GM21360 (cell line): ENCODE measurements at regions not wholly inside any gene's neighbourhood (a gene's known extent, or its start where the extent isn't known, plus 50 kb on each side); places are given as distances from the start of the nearest gene placed in this dataset.
"Not testable (repeated sequence)": the region's sequence is repeated elsewhere in the genome, so short reads cannot be mapped to it uniquely, and the experiment has no call there.

Experiments
- ATAC-seq: cut with Tn5 transposase; IDR thresholded peaks from one replicate; pipeline ENCODE4 v1.9.1; 2021; ENCODE audit warnings: mild to moderate bottlenecking, moderate library complexity; ENCODE audit not compliant: unreplicated experiment

GRCh38 chr9:75197561-75197960 lies 109.2 kb downstream of the OSTF1 start:
- ATAC-seq: no peak

- no peak for ATAC-seq
These were observed 110.1 kb downstream of the OSTF1 start for GRCh38 chr9:75198436-75198835.

- no peak for ATAC-seq
These were observed 112.7 kb downstream of the OSTF1 start for GRCh38 chr9:75200892-75201470.

- no peak for ATAC-seq
These were observed 113.3 kb downstream of the OSTF1 start for GRCh38 chr9:75201480-75202209.

- not testable (repeated sequence) for ATAC-seq
These were observed 119.7 kb downstream of the OSTF1 start for GRCh38 chr9:75207997-75208396.

- ATAC-seq: no peak
These were observed 121.9 kb downstream of the OSTF1 start for GRCh38 chr9:75210215-75210614.

GRCh38 chr9:75213765-75214164 lies 125.5 kb downstream of the OSTF1 start:
- ATAC-seq: no peak

- no peak for ATAC-seq
These were observed 138.3 kb downstream of the OSTF1 start for GRCh38 chr9:75226403-75227139.

GRCh38 chr9:75228893-75229292 lies 140.6 kb downstream of the OSTF1 start:
- ATAC-seq: no peak

GRCh38 chr9:75229605-75230332 lies 141.5 kb downstream of the OSTF1 start:
- ATAC-seq: no peak

GRCh38 chr9:75230469-75230868 lies 142.2 kb downstream of the OSTF1 start:
- ATAC-seq: no peak

- no peak for ATAC-seq
These were observed 142.9 kb downstream of the OSTF1 start for GRCh38 chr9:75231167-75231566.

- no peak for ATAC-seq
These were observed 144.7 kb downstream of the OSTF1 start for GRCh38 chr9:75233011-75233410.

GRCh38 chr9:75235632-75236031 lies 147.3 kb downstream of the OSTF1 start:
- no peak for ATAC-seq

GRCh38 chr9:75238311-75238976 lies 150.1 kb downstream of the OSTF1 start:
- peak; percentile 97 for ATAC-seq

- ATAC-seq: no peak
These were observed 150.9 kb downstream of the OSTF1 start for GRCh38 chr9:75239176-75239575.

GRCh38 chr9:75242426-75242825 lies 154.1 kb downstream of the OSTF1 start:
- no peak for ATAC-seq

GRCh38 chr9:75246949-75247348 lies 158.6 kb downstream of the OSTF1 start:
- no peak for ATAC-seq

- peak; percentile 84 for ATAC-seq
These were observed 177.2 kb downstream of the OSTF1 start for GRCh38 chr9:75265525-75265972.

- no peak for ATAC-seq
These were observed 180.9 kb downstream of the OSTF1 start for GRCh38 chr9:75269197-75269596.

- ATAC-seq: not testable (repeated sequence)
These were observed 184.7 kb downstream of the OSTF1 start for GRCh38 chr9:75273055-75273454.
